Sigmoid colon (tissue), 6 donors: ENCODE measurements at regions not wholly inside any gene's neighbourhood (a gene's known extent, or its start where the extent isn't known, plus 50 kb on each side); places are given as distances from the start of the nearest gene placed in this dataset.
"Not testable (repeated sequence)": the region's sequence is repeated elsewhere in the genome, so short reads cannot be mapped to it uniquely, and the experiment has no call there.

Experiments used
- DNase-seq: peaks from one replicate; pipeline ENCODE4 v3.0.0-alpha.2; 2019
- H3K27ac ChIP-seq, 4 donors: fragments of 200-600 bp; sonication (generic); one replicate each; pipeline ENCODE4 v1.5.1; 2016 to 2019; ENCODE audit warnings: mild to moderate bottlenecking in 1 of 4
- H3K27me3 ChIP-seq, 3 donors: fragments of 200-600 bp; sonication (generic); one replicate each; pipeline ENCODE4 v1.5.1; 2019; ENCODE audit warnings: mild to moderate bottlenecking in 1 of 3
- H3K36me3 ChIP-seq, 4 donors: fragments of 200-600 bp; sonication (generic); one replicate each; pipeline ENCODE4 v1.5.1; 2016 to 2019
- H3K4me1 ChIP-seq, 4 donors: fragments of 200-600 bp; sonication (generic); one replicate each; pipeline ENCODE4 v1.5.1; 2017 to 2019
- H3K4me3 ChIP-seq, 4 donors: fragments of 200-600 bp; sonication (generic); one replicate each; pipeline ENCODE4 v1.5.1; 2017 to 2019; ENCODE audit warnings: mild to moderate bottlenecking in 2 of 4, moderate library complexity in 1 of 4
- H3K9me3 ChIP-seq, 4 donors: fragments of 200-600 bp in 3 of 4; sonication (generic) in 3 of 4; one replicate each; pipeline versions ENCODE4 v1.5.1 to v1.6.1; 2013 to 2019
- CTCF ChIP-seq, 4 experiments: fragments of 450-650 bp in 3 of 4; fragments of 200-600 bp in 1 of 4; IDR thresholded peaks; one replicate each; pipeline ENCODE4 v1.5.1; 2016 to 2019; ENCODE audit warnings: antibody characterized with exemption in 4 of 4, mild to moderate bottlenecking in 3 of 4, moderate library complexity in 2 of 4
- EP300 ChIP-seq, 4 donors: sonication (generic); formaldehyde crosslinking; IDR thresholded peaks; one replicate each; pipeline ENCODE4 v1.6.1; 2017; ENCODE audit warnings: antibody characterized with exemption in 4 of 4
- POLR2A ChIP-seq, 2 donors: fragments of 450-650 bp; IDR thresholded peaks; one replicate each; pipeline ENCODE4 v1.6.1; 2016; ENCODE audit warnings: antibody characterized with exemption in 2 of 2, mild to moderate bottlenecking in 2 of 2, moderate library complexity in 2 of 2
- POLR2AphosphoS5 ChIP-seq, 4 donors: sonication (generic); formaldehyde crosslinking; IDR thresholded peaks; one replicate each; pipeline ENCODE4 v1.6.1; 2017; ENCODE audit warnings: antibody characterized with exemption in 4 of 4
- WGBS, 2 donors: extraction: QIAGEN DNeasy Blood & Tissue Kit; methylation state at CpG; one replicate each; pipeline ENCODE4 v1.1.7; 2013; 5-methylcytosine and 5-hydroxymethylcytosine counted together
- intact Hi-C: fragments of 100-400 bp; cut with DNase I; formaldehyde crosslinking; loops from one replicate; pipeline ENCODE4 v1.15.1; 2023
- donor health status: healthy with polysubstance abuse.
- donor health status: healthy.

GRCh38 chr9:19879062-19879461, 90.2 kb upstream of the SLC24A2 start:
- no peaks in the 10 kb centered on the region for H3K4me1 ChIP-seq
- 28 to 57% methylated on average over 2 of the region's 2 CpGs for WGBS, 2 donors
- no peaks in the 10 kb centered on the region for H3K36me3 ChIP-seq
- TF ChIP-seq POLR2A (IDR thresholded peaks at IDR 0.05) = no peak
- TF ChIP-seq POLR2AphosphoS5 (IDR thresholded peaks at IDR 0.05) = no peak
- no peak for TF ChIP-seq EP300 (IDR thresholded peaks at IDR 0.05)
- no peak for TF ChIP-seq CTCF (IDR thresholded peaks at IDR 0.05)
- H3K4me3 ChIP-seq = no peak overlapping the region
- DNase-seq = no peak
- no peaks in the 10 kb centered on the region for H3K27me3 ChIP-seq
- intact Hi-C loops = no loop called here
- H3K27ac ChIP-seq = no peak overlapping the region
- no peaks in the 10 kb centered on the region for H3K9me3 ChIP-seq

DNA sequence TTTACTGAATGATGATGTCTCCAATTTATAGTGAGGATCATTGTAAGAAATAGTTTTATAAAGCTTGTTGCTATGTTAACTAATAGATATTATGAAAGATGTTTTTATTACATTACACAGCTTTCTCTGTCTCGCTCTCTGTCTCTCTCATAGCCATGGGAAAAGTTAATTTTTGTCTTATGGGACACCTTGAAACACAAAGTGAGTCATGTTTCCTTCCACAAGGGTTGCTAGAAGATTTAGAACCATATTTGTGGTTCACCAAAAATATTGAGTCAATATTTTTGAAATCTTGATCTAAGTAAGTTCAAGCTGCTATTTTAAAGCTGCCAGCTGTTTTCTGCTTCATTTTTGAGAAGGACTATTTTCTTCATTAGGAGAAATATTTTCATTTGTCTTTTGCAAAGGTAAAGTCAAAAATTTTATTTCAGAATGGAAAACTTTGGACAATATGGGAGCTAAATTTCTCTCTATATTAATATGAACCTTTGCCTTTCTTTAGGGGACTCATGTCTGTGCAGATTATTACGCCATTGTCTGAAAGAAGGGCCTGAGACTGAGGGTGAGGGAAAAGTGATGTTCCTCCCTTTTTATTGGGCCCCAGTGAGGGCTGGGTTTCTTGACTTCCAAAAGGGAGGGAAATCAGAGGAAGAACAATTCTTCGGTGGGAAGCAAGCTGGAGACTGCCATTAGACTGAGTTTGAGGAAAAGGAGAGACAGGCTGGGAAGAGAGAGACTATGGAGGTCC, 87.9 kb upstream of the SLC24A2 start:
- intact Hi-C loops = no loop called here
- DNase-seq = no peak
- Histone ChIP-seq H3K4me3 (no peak overlapping the region), H3K4me1 (no peaks in the 10 kb centered on the region), H3K27me3 (no peaks in the 10 kb centered on the region), H3K27ac (no peak overlapping the region), H3K36me3 (no peaks in the 10 kb centered on the region), H3K9me3 (no peaks in the 10 kb centered on the region)
- WGBS, 2 donors = 56 to 76% methylated on average over 3 of the region's 3 CpGs
- TF ChIP-seq EP300 (IDR thresholded peaks at IDR 0.05) (no peak), POLR2AphosphoS5 (IDR thresholded peaks at IDR 0.05) (no peak), POLR2A (IDR thresholded peaks at IDR 0.05) (no peak), CTCF (IDR thresholded peaks at IDR 0.05) (no peak)

GRCh38 chr9:19875291-19875920, 86.6 kb upstream of the SLC24A2 start:
- no peak for DNase-seq
- TF ChIP-seq POLR2A (IDR thresholded peaks at IDR 0.05) (no peak), EP300 (IDR thresholded peaks at IDR 0.05) (no peak), CTCF (IDR thresholded peaks at IDR 0.05) (no peak), POLR2AphosphoS5 (IDR thresholded peaks at IDR 0.05) (no peak)
- H3K27ac ChIP-seq = no peak overlapping the region
- H3K9me3 ChIP-seq = peaks cover 0 to 7% (median 0%) of the 10 kb centered on the region in 4 donors
- intact Hi-C loops = no loop called here
- H3K36me3 ChIP-seq = no peaks in the 10 kb centered on the region
- no peaks in the 10 kb centered on the region for H3K27me3 ChIP-seq
- no peaks in the 10 kb centered on the region for H3K4me1 ChIP-seq
- 80 to 86% methylated on average over 5 of the region's 5 CpGs for WGBS, 2 donors
- no peak overlapping the region for H3K4me3 ChIP-seq

GRCh38 chr9:19873188-19873587, 84.4 kb upstream of the SLC24A2 start:
- H3K27me3 ChIP-seq, H3K9me3 ChIP-seq, intact Hi-C loops, H3K36me3 ChIP-seq, H3K27ac ChIP-seq, DNase-seq, H3K4me3 ChIP-seq, H3K4me1 ChIP-seq: not testable (repeated sequence)
- 87 to 89% methylated on average over 2 of the region's 2 CpGs for WGBS, 2 donors

- DNase-seq = no peak
- peaks cover 0 to 8% (median 0%) of the 10 kb centered on the region in 4 donors for H3K9me3 ChIP-seq
- TF ChIP-seq CTCF (IDR thresholded peaks at IDR 0.05) (no peak), POLR2A (IDR thresholded peaks at IDR 0.05) (no peak), EP300 (IDR thresholded peaks at IDR 0.05) (no peak), POLR2AphosphoS5 (IDR thresholded peaks at IDR 0.05) (no peak)
- H3K4me3 ChIP-seq = no peak overlapping the region
- no peaks in the 10 kb centered on the region for H3K36me3 ChIP-seq
- 72 to 92% methylated on average over 2 of the region's 2 CpGs for WGBS, 2 donors
- H3K27me3 ChIP-seq = no peaks in the 10 kb centered on the region
- no peak overlapping the region for H3K27ac ChIP-seq
- H3K4me1 ChIP-seq = no peaks in the 10 kb centered on the region
- intact Hi-C loops = no loop called here
These were observed 82.2 kb upstream of the SLC24A2 start for GRCh38 chr9:19870988-19871387.
